NCI-H82 treated with DMSO at 0.1 percent for 48 hours (cell line): ENCODE measurements at regions not wholly inside any gene's neighbourhood (a gene's known extent, or its start where the extent isn't known, plus 50 kb on each side); places are given as distances from the start of the nearest gene placed in this dataset.

Experiments
- DNase-seq: peaks from one replicate; lab custom pipeline; 2025; ENCODE audit not compliant: unreplicated experiment; lab: John Stamatoyannopoulos, UW

DNA sequence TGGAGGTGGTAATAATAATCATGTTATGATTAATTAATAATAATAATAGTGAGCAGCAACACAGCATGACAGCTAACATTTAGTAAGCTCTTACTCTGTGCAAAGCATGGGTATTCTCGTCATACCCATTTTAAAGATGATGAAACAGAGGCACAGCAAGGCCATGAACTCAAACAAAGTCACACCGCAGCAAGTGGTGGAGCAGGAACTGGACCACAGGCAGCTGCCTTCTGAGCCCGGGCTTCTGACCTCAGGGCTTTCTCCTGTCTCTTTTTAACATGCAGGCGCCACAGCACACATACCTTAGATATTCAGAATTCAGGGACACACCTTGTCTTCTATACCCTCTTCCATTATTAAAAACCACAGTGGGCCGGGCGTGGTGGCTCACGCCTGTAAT is 50.7 kb upstream of the SPATA12 start:
- DNase-seq: no peak

DNA sequence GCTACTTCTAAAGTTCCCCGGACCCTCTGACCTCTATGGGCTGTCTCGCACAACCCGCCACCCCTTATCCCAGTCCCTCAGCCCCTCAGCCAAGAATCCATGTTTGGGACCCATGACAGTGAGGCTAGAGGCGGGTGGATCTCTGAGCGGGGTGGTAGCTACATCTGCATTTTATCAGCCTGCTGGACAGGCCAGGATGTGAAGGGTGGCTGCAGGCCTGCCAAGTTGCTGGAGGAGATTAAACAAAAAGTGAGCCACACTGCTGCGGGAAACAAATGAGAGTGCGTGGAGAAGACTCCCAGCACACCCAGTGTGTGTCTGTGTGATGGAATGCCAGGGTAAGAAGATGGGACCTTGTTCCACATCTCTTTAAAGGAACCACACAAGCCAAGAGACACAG is 51.1 kb upstream of the SPATA12 start:
- no peak for DNase-seq

DNA sequence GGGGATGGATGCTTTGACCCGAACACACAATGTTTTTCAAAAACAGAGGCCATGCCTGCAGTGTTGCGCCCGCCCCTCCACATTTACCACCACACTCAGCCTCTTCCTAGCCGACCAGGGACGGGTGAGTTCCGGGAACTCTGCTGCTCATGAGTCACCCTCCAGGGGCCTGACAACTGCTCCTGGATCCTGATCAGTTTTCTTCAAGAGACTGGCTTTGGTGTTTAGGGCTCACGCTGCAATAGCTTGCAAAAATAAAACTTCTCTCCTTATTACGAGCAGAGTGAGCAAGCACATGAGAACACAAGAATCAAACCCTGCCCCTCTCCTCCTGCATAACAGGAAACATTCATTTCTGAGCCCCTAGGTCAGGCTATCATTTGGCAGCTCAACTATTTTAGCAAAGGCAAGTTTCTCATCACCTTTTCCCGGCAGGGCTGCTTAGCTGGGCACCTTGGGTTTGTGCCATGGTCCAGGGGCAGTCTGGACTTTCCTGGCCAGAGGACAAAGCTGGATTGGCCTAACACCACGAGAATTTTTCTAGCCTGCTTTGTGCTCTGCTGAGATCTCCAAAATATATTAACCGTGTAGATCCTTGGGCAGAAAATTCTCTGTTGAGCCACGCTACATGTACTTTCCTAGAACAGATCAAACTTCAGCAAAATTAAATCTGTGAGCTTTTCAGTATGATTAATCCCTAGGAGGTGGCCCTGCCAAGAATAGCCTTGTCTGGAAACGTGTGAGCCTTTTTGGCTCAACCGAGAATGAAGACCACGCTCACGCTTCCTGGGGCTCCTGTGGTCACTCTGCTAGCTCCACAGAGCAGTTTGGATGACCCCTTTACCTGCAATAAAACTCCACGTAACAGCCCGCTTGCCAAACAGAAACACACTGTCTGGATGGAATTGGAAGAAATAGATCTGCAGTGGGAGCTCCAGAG is 52.7 kb upstream of the SPATA12 start:
- DNase-seq: no peak

DNA sequence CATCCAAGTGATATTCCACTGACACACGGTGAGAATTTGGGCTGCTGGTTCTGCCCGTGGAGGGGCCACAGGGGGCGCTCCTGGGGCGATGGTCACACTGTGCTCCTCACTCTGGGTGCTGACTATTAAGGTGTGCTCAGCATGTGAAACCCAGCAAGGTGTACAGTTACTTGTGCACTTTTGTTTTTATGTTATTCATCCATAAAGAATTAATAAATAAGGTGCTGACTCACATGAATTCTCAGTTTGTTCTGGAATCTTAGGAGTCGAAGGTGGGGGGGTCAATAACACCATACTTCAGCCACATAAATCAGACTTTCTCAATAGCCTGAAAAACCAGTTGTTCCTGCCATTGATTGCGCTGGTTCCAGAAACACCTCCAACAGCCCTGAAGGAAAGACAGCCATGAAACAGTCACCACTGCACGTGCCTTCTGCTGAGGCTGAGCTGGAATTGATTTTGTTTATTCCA is 53.5 kb upstream of the SPATA12 start:
- DNase-seq: no peak

DNA sequence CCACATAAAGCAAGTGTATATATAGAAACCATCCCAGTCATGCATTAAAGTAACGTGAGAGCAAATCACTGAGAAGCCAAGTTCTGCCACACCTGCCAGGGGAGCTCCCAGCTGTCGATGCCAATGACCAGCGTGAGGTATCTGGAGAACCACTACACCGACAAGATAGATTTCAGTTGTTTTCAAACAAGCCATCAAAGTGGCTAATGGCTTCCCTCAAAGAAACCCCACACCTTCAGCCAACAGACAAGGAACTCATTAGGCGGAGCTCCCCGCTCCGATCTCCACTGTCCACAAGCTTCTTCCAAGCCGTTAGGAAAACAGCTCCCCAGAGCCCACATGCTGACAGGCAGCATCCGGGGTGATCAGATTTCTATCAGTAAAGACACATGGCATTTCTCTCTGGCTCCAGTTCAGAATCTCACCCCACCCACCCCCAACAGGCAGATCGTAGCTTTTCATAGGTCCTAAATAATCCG is 54.2 kb upstream of the SPATA12 start:
- DNase-seq: no peak

DNA sequence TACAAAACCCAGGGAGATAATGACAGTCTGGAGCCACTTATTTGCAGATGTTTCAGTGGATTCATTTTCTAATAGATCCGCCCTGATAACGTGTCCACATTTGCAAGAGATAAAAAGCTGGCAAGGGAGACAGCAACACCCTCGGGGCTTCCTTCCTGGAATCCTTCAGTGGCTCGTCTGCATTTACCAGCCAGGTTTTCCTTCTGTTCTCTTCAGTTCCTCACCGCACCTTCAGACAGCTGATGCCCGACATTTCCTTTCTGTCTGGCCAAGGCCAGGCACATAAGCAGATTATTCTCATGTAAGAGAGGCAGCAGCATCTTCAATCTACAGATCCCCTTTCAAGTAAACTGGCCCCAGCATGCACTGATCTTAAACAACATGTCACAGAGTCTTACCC is 56.2 kb upstream of the SPATA12 start:
- peak; percentile 4 for DNase-seq

DNA sequence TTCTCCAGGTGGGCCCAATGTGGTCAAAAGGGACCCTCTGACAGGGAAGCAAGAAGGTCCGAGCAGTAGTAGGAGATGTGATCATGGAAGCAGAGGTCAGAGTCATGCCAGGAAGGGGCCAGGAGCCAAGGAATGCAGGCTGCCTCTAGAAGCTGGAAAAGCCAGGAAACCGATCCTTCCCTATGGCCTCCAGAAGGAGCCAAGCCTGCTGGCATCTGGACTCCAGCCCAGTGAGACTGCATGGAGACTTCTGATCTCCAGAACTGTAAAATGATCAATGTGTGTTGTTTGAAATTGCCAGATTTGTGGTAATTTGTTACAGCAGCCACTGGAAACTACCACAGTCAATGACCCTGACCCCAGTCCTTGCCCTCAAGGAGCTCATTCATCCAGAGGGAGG is 56.8 kb upstream of the SPATA12 start:
- no peak for DNase-seq

DNA sequence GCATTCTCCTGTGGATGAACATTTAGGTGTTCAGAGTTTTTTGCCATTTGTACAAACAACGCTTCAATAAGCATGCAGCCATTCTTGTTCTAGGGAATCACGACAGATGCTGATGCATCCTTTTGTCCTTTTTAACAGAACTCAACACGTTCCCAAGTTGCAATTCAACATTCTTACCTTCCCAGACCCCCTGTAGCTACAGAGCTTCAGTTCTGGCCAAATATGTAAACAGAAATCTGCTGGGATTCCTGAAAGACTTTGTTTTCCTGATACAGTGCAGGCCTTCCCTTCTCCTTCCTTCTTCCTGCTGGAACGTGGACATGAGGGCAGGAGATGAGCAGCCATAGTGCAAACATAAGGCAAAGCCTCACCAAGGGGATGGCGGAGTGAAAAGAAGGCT is 59.1 kb upstream of the SPATA12 start:
- no peak for DNase-seq

DNA sequence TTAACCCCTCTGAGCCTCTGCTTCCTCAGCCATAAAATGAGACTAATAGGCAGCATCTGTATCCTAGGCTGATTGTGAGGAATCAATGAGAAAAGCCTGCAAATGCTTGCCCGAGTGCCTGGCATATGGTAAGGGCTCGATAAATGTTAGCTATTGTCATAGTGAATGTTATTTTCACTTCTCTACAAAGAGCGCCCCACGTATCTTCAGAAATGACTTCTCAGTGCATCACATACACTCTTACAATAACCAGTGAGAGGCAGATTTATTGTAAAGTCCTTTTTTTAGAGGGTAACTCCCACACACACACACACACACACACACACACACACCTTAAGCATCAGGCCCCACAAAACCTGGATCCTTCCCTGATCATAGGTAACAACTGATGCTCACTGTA is 60.5 kb upstream of the SPATA12 start:
- DNase-seq: no peak

DNA sequence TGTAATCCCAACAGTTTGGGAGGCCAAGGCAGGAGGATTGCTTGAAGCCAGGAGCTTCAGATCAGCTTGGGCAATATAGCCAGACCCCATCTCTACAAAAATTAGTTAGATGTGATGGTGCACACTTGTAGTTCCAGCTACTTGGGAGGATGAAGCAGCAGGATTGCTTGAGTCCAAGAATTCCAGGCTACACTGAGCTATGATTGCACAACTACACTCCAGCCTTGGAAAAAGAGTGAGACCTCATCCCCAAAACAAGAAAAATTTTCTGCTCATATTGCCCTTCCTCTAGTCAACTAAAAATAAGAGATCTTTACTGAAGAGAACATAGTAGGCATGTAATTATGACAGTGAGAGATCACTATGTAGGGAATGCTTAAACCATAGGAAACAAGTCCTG is 60.9 kb upstream of the SPATA12 start:
- no peak for DNase-seq

DNA sequence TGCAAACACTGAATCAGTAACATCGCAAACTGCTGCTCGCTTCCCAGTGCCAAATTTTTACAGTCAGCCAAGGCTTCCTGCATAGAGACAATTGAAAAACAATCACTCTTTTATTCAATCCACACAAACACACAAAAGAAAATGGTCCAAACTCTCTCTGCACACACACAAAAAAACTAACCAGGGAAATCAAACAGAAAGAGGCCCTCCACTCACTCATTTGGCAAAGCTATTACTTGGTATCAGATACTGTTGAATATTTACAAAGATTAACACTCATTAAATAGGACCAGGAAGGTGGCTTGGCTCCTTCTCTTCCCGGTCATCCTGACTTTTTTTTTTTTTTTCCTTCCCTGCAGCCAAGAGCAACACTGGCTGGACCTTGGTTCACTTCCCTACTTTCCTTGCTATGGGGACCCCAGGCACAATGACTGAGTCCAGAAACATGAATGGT is 62.4 kb upstream of the SPATA12 start:
- no peak for DNase-seq

DNA sequence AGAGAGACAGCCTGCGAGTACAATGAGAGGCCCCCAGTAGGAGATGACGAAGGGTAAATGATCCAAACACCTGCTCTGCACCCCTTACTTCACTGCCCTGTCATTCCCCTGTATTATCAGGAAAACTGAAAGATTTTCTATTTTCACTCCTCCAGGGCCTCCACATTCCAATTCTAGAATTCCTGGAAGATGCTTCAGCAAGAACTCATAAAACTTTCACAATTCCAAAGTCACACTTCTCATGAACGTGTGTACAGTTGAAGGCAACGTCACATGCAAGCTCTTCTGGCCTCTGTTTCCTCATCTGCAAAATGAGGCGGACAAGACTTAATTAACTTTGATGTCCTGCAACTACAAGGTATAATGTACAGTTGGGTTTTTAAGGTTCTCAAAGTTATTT is 62.8 kb upstream of the SPATA12 start:
- DNase-seq: no peak

DNA sequence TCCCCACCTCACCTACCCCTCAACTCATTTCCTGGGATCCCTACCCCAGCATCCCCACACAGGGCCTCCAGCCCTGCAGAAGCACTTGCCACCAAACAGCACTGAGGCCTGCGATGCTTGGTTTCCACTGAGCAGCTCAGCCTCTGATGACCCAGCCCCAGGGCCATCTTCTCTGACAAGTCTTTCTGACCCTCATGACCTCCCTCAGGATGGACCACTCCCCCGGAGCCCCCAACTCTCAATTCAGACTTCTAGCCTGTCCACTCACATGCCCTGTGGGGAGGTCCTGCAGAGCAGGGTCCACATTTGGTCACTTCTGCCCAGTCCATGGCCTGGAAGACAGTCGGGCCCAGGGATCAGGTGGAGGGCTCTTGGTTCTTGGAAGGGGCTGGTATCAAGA is 63.4 kb upstream of the SPATA12 start:
- no peak for DNase-seq

DNA sequence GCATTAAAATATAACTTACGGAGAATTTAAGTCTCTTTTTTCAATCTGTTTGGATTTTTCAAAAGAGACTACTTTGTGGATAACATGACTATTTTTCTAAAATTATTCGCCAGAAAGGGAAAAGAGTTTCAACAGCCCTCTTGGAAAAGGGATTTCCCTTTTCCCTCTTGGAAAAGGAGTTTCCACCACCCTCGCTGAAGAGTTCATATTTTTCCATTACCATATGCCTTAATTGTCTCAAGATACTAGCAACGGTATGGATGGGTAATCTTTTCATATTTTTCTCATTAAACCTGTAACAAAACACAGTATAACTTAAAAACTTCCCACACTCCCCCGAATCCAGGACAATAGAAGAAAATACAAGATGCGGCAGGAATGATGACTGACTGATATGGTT is 66.1 kb upstream of the SPATA12 start:
- no peak for DNase-seq

DNA sequence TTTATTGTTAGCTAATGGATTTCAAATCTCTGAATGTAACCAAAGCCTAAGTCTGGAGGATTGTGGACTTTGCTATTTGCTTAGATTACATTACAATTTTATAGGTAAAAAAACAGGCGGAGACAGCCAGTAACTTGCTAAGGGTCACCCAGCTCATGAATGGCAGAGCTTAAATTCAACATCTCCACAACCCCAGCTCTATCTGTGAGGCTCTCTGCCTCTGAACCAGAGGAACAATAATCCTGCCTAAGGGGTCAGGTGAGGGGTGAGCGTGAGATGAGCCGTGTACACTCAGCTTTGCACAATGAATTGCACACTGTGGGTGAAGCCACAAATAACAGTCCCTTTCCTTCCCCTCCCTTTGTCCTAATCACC is 69.8 kb upstream of the SPATA12 start:
- no peak for DNase-seq

DNA sequence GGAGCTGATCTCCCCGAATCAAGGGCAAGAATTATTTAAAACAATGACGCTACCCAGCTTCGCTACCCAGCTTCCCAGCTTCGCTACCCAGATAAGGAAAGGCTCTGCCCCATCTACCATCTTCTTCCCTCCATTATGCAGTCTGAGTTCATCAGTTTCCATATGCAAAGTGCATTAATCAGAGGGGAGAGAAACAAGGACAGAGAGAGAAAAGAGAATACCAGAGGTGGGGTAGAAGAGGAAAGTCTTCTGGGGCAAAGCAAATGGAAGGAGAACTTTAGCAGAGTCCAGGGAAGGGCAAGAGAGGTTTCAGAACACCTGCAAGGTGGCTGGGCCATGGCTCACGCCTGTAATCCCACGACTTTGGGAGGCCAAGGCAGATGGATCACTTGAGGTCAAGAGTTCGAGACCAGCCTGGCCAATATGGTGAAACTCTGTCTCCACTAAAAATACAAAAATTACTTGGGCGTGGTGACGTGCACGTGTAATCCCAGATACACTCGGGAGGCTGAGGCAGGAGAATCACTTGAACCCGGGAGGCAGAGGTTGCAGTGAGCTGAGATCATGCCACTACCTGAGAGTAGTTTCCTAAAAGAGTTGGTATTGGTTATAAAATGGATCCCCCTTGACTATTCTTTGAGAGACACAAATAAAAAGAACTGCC is 70.4 kb upstream of the SPATA12 start:
- DNase-seq: no peak

DNA sequence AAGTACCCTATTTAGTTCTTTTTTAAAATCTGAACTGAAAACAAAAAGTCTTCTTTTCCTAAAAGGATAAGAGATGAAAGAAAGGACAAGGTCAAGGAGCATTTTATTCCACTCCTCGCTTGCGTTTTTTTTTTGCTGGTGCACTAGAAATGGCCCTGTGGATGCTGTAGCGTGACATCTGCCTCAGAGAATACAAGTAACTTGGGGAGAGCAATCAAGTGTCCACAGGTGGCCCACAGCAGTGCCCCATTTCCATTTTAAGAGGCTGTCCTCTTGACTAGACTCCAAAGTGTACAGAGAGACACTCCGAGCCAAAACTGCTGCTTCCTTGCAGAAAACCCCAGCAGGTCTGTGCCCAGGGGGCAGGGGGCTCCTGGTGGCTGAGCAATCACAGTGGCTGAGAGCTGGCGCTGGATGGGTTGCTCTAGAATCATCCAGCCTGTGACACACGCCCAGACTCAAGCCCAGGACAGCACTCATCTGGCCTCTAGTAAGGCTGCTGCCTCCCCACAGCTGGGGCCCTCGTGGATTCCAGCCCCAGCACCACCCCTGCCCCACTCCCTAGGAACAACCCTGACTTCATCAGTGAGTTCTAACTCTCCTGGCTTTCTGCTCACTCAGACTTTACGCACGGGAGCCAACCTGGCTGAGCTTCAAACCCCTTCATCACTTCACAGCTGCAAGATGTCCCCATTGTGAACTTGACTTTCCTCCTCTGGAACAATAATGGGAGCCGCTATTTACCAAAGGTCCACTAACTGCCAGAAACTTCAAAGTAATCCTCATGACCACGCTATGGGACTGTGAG is 71.1 kb upstream of the SPATA12 start:
- DNase-seq: no peak

DNA sequence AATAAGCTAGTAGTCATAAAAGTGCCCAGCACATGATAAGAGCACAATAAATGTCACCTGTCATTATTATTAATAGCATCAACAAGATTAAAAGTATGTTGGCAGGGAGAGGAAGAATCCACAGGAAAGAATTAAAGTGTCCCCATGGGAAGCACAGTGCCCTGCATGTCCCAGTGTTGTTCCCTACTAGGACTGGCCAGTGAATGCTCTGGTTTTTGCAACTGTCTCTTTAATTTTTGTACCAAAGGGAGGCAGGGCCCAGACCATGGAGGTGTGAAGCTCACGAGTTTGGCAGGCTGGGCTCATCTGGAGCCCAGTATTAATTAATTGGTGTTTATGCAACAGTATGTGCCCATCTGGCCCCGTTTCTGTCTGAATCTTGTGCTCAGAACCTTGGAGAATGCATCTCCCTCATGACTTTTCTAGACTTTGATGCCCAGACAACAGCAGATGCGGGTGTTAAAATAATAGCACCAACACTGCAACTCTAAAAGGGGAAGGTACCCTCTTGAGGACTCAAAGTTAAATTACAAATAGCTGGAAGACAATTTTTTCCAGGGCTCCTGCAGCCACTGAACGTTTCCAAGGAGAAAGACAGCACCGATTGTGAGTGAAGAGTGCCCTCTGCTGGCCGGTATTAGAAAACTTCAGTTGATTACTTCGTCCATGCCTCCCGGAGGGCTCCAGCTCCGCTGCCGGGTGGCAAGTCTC is 71.9 kb upstream of the SPATA12 start:
- DNase-seq: peak; percentile 64

DNA sequence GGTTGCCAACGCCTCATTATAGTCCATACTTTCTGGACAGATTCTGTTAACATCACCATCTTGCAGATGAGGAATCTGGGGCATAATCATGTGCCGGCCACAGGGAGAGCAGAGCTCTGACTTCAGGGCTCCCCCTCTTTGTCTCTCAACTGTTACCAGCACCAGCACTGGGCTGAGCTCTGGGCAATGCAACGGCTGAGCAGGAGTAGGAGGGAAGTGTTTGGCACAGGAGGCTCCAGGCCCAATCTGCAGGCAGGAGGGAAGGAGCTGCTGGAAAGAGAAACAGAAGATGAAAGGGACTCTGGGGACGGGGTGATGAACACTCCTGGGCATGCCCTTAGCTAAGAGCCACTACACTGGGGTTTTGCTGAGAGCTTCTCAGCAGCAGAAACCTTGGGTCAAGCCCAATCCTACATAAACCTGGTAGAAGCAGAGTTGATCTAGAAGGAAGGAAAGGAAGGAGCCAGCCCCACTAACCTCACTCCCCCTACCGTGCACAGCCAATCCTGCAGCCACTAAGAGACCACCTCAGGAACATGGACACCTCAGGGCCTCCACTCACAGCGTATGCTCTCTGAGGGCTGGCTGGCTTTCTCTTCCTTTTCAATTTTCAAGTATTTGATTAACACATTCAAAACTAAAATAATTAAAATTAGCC is 73.1 kb upstream of the SPATA12 start:
- no peak for DNase-seq

DNA sequence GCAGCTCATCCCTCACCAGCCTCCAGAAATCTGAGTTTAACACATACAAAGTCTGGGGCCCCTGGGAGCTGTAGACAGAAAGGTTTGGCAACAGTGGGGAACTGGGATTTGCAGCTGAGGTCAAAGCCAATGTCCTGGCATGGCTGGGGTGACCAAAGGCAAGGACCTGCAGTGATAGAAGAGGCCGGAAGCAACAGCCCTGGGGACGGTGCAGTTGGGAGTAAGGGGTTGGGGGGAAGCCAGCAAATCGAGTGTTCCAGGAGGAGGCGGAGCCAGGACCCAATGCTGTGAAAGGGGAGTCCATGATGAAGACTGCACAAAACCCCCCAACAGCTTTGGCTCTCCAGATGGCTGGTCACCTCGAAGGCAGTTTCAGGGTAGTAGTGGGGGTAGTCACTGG is 74.1 kb upstream of the SPATA12 start:
- no peak for DNase-seq
